Body of pancreas (tissue), 4 donors: ENCODE measurements at regions not wholly inside any gene's neighbourhood (a gene's known extent, or its start where the extent isn't known, plus 50 kb on each side); places are given as distances from the start of the nearest gene placed in this dataset.

Experiments
- ATAC-seq: fragments of 150-250 bp; one replicate; pipeline ENCODE4 v1.9.1; 2016
- DNase-seq, 4 donors: peaks; one replicate each; pipeline ENCODE4 v3.0.0-alpha.2; 2019
- H3K27ac ChIP-seq, 4 donors: fragments of 200-600 bp; sonication (generic); 1 replicate in 3 of 4; 2 replicates in 1 of 4; pipeline versions ENCODE4 v1.5.1 to v1.6.1; 2016 to 2019; ENCODE audit warnings: mild to moderate bottlenecking in 1 of 4, mixed read lengths in 1 of 4, moderate library complexity in 1 of 4
- H3K27me3 ChIP-seq, 2 donors: fragments of 200-600 bp; sonication (generic); one replicate each; pipeline ENCODE4 v1.6.0; 2016; ENCODE audit warnings: mild to moderate bottlenecking in 1 of 2
- H3K36me3 ChIP-seq, 2 donors: fragments of 200-600 bp; sonication (generic); replicated peaks in 1 of 2; 2 replicates each; pipeline ENCODE4 v1.5.1; 2016; ENCODE audit warnings: low read depth in 2 of 2; ENCODE audit not compliant: insufficient read depth in 1 of 2
- H3K4me1 ChIP-seq: fragments of 200-600 bp; sonication (generic); one replicate; pipeline ENCODE4 v1.6.0; 2016
- H3K4me3 ChIP-seq, 2 donors: fragments of 200-600 bp; sonication (generic); 1 replicate in 1 of 2; 2 replicates in 1 of 2; pipeline ENCODE4 v1.5.1; 2016 to 2019
- H3K9me3 ChIP-seq, 3 donors: fragments of 200-600 bp; sonication (generic); 1 replicate in 2 of 3; 2 replicates in 1 of 3; pipeline ENCODE4 v1.5.1; 2016
- POLR2A ChIP-seq, 3 donors: fragments of 450-650 bp; IDR thresholded peaks; one replicate each; pipeline ENCODE4 v1.6.1; 2016; ENCODE audit warnings: antibody characterized with exemption in 3 of 3, mild to moderate bottlenecking in 2 of 3
- WGBS, 2 donors: methylation state at CpG; one replicate each; pipeline ENCODE4 v1.1.5; 2017; 5-methylcytosine and 5-hydroxymethylcytosine counted together
- intact Hi-C: fragments of 100-400 bp; cut with DNase I; formaldehyde crosslinking; loops from one replicate; pipeline ENCODE4 v1.15.1; 2023
- TF ChIP-seq, protein P1 (sequence below), 7 experiments: fragments of 450-650 bp in 4 of 7; fragments of 200-600 bp in 3 of 7; sonication (generic) in 3 of 7; IDR thresholded peaks; one replicate each; pipeline ENCODE4 v1.5.1; 2016 to 2019; ENCODE audit warnings: antibody characterized with exemption in 7 of 7

DNA sequence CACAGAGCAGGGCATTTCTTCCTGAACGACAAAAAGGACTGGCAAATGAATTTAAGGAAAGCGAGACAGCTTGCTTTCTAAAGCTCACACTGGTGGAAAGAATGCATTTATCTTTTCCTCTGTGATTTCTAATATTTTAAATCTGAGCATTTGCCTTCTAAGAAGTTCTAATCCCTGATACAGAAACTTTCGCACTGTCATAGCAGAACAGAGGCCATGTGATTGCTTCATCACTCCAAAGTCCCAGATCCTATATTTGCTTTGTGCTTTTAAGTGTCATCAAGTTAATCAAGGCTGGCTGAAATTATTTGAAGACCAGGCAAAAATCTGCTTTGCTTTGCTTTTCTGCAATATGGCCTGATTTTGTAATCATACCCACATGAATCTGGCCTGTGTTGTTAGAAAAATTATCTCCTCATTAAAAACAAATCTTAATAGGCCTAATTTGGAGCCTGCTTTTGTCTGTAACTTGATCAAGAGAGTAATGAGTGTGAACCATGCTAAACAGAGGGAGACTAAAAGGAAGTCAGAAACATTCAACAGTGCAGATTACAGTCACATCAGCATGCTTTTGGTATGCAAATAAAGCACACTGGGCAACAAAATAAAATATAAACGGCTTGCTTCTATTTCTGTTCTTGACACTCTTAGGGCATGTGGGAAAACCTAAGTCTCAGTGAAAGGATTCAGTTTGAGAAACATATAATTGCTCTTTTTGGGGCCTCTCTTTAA lies 178.2 kb upstream of the ADAMTS9 start:
- Histone ChIP-seq H3K4me1 (peaks cover 7% of the 10 kb centered on the region), H3K9me3 (no peaks in the 10 kb centered on the region), H3K4me3 (no peak overlapping the region), H3K27me3 (no peaks in the 10 kb centered on the region), H3K36me3 (no peaks in the 10 kb centered on the region), H3K27ac (no peak overlapping the region)
- intact Hi-C loops = no loop called here
- 78 to 83% methylated on average over 4 of the region's 4 CpGs for WGBS, 2 donors
- DNase-seq (no peak), ATAC-seq (no peak)
- TF ChIP-seq POLR2A (IDR thresholded peaks at IDR 0.05) = no peak

DNA sequence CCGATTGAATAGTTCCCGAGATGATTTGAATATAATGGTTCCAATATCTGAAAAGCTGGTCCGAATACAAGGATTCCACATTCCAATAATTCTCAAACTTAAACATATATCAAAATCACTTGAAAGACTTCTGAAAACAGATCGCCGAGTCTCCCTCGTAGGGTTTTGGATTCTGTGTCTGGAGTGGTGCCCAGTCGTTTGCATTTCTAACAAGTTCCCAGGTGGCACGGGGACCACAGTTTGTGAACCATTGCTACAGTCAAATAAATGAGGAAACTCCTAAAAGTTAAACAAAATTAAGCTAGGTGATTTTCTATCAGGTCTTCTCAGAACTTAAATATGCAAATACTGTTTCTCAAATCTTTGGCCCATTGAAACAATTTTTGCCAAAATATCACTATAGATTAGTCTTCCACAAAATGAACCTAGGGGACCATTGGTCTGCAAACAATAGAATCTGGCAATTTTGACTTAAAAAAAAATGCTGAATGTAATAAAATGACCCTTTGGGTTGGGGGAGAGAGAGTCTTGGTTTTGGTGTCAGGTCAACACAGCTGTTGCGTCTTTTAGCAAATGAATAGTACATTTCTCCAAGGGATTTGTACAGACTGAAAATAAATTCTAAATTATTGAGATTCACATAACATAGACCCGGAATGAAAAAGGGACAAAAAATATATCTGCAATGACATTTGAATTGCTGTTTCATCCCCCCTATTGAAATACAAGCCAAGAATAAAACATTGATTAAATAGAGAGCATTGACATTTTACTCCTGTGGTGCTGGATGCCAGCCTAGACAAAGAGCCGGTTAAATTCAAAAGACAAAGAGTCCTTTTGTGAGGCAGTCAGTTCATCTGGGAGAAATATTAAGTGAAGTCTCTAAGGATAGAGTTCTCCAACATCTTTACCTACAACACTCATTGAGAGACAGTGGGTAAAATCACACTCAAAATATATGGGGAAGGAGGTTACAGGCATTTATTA lies 175.7 kb upstream of the ADAMTS9 start:
- TF ChIP-seq, protein P1, sequence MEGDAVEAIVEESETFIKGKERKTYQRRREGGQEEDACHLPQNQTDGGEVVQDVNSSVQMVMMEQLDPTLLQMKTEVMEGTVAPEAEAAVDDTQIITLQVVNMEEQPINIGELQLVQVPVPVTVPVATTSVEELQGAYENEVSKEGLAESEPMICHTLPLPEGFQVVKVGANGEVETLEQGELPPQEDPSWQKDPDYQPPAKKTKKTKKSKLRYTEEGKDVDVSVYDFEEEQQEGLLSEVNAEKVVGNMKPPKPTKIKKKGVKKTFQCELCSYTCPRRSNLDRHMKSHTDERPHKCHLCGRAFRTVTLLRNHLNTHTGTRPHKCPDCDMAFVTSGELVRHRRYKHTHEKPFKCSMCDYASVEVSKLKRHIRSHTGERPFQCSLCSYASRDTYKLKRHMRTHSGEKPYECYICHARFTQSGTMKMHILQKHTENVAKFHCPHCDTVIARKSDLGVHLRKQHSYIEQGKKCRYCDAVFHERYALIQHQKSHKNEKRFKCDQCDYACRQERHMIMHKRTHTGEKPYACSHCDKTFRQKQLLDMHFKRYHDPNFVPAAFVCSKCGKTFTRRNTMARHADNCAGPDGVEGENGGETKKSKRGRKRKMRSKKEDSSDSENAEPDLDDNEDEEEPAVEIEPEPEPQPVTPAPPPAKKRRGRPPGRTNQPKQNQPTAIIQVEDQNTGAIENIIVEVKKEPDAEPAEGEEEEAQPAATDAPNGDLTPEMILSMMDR (IDR thresholded peaks at IDR 0.05) = no peak
- WGBS, 2 donors = 74 to 76% methylated on average over 11 of the region's 11 CpGs

DNA sequence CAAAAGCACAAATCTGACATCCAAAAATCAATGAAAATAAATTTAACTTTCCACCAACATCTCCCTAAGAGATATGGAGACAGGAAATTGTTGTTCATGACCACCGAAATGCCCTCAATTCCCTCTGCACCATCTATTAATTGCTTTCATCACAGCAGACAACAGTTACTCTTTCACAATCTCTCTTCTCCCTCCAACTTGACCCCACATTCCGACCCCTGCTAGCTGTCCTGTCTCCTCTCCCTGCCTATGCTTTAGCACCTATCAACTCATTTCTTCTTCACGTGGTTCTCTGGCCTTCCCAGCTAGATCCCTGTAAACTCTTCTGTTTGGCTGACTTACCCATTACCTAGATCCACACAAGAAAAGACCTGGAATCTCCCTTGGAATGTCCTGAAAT lies 173.9 kb upstream of the ADAMTS9 start:
- no peaks in the 10 kb centered on the region for H3K36me3 ChIP-seq
- peaks cover 7% of the 10 kb centered on the region for H3K4me1 ChIP-seq
- intact Hi-C loops = no loop called here
- WGBS, 2 donors = 65 to 69% methylated on average over 3 of the region's 3 CpGs
- H3K9me3 ChIP-seq = no peaks in the 10 kb centered on the region
- TF ChIP-seq POLR2A (IDR thresholded peaks at IDR 0.05) = no peak
- TF ChIP-seq, protein P1 (IDR thresholded peaks at IDR 0.05) = no peak
- ATAC-seq = no peak
- no peak overlapping the region for H3K4me3 ChIP-seq
- no peaks in the 10 kb centered on the region for H3K27me3 ChIP-seq
- no peak overlapping the region for H3K27ac ChIP-seq
- DNase-seq = no peak

More for the DNA sequence above, 175.7 kb upstream of the ADAMTS9 start:
- H3K27me3 ChIP-seq = no peaks in the 10 kb centered on the region
- peaks cover 7% of the 10 kb centered on the region for H3K4me1 ChIP-seq
- no peak overlapping the region for H3K4me3 ChIP-seq
- DNase-seq (no peak), ATAC-seq (no peak)
- intact Hi-C loops = no loop called here
- no peaks in the 10 kb centered on the region for H3K9me3 ChIP-seq
- no peaks in the 10 kb centered on the region for H3K36me3 ChIP-seq
- H3K27ac ChIP-seq = no peak overlapping the region

DNA sequence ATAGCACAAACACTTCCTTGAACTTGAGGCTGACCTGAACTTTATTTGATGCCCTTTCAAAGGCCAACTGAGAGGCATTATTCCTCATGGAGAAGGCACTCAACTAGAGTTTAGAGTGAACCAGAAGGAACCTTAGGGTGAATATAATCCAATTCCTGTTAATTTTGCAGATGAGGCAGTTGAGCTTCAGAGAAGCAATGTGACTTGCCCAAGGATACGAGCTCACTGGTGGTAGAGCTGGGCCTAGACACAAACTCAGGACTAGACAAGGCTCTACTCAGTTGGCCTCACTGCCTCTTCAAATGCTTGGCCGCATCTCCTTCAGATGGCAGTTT lies 172.7 kb upstream of the ADAMTS9 start:
- peaks cover 7% of the 10 kb centered on the region for H3K4me1 ChIP-seq
- H3K27me3 ChIP-seq = no peaks in the 10 kb centered on the region
- WGBS, 2 donors = 80 to 89% methylated on average over 2 of the region's 2 CpGs
- ATAC-seq = no peak
- no peak for DNase-seq
- TF ChIP-seq, protein P1 (IDR thresholded peaks at IDR 0.05) = no peak
- TF ChIP-seq POLR2A (IDR thresholded peaks at IDR 0.05) = no peak
- no peak overlapping the region for H3K4me3 ChIP-seq
- H3K9me3 ChIP-seq = no peaks in the 10 kb centered on the region
- intact Hi-C loops = no loop called here
- H3K36me3 ChIP-seq = no peaks in the 10 kb centered on the region
- H3K27ac ChIP-seq = no peak overlapping the region
